DMS 273 (cell line): ENCODE measurements at regions not wholly inside any gene's neighbourhood (a gene's known extent, or its start where the extent isn't known, plus 50 kb on each side); places are given as distances from the start of the nearest gene placed in this dataset.
A peak's percentile ranks its signal among the peaks of the same experiment; 100 is the strongest.
"Not testable (repeated sequence)": the region's sequence is repeated elsewhere in the genome, so short reads cannot be mapped to it uniquely, and the experiment has no call there.

Experiments
- DNase-seq: peaks from one replicate; lab custom pipeline; 2025; ENCODE audit not compliant: unreplicated experiment; lab: John Stamatoyannopoulos, UW

GRCh38 chr18:40347261-40347660 is 1607.8 kb upstream of the PIK3C3 start:
- DNase-seq, result no peak

GRCh38 chr18:40346146-40346545 is 1608.9 kb upstream of the PIK3C3 start:
- no peak for DNase-seq

DNA sequence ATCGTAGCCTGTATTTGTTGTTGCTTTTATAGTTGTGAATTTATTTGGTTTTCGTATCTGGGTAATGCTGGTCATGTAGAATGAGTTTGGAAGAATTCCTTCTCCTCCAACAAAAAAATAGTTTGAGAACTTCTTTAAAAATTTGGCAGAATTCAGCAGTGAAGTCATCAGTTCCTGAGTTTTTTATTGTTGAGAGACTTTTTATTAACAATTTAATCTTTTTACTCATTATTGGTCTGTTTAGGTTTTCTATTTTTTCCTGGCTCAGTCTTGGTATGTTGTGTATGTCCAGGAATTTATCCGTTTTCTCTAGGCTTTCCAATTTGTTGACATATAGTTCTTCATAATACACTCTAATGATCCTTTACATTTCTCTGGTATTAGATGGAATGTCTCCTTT is 1613.3 kb upstream of the PIK3C3 start:
- DNase-seq, result no peak

- DNase-seq, result no peak
These were observed 1616.8 kb upstream of the PIK3C3 start for GRCh38 chr18:40338284-40338683.

- no peak for DNase-seq
These were observed 1628.0 kb upstream of the PIK3C3 start for GRCh38 chr18:40326985-40327384.

GRCh38 chr18:40325988-40326387 is 1629.0 kb upstream of the PIK3C3 start:
- DNase-seq, result no peak

- no peak for DNase-seq
These were observed 1640.8 kb upstream of the PIK3C3 start for GRCh38 chr18:40314199-40314598.

- no peak for DNase-seq
These were observed 1641.9 kb upstream of the PIK3C3 start for GRCh38 chr18:40313030-40313642.

GRCh38 chr18:40307627-40308026 is 1647.4 kb upstream of the PIK3C3 start:
- DNase-seq, result no peak

- DNase-seq, result no peak
These were observed 1658.2 kb upstream of the PIK3C3 start for GRCh38 chr18:40296717-40297413.

DNA sequence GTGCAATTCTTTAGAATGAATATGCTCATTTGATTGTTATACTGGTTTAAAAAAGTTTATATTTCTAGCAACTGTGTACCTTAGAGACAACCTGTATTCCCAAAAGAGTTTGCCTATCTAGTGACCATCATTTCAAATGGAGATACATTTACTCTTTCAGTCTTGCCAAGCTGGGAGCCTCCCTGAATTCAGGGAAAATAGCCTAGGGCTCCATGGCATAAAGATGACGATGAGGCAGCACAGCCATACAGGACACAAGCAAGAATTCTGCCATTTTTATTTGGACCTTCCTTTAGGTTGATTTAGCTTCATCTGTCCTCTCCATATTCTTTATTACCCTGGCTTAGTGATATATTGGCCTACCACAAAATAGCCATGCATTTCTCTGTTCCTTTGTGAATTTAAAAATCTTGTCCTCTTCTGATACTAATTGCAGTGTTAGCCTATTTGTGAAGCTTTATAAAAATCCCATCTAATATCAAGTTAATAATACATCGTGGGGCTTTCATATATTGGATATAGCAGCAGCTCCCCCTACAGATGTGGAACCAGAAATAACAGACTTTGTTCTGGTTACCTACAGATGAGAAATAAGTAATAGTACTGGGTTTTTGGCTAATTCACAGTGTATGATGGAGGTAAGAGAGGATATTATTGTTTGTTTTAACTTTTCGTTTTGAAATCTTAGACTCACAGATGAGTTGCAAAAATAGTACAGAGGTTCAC is 1661.9 kb upstream of the PIK3C3 start:
- DNase-seq, result peak; percentile 39

DNA sequence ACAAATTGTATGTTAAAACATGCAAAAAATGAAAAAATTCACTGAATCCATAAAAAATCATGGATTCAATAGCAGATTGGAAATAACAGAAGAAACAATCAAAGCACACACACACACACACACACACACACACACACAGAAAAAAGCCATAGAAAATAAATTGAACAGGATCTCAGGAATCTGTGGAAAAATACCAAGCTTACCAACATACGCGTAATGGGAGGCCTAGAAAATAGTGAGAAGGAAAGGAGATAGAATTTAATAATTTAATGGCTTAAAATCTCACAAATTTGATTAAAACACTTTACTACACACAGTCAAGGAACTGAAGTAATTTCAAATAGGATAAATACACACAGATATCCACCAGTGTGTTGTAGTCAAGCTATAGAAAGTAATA is 1671.5 kb upstream of the PIK3C3 start:
- peak; percentile 2 for DNase-seq

GRCh38 chr18:40281356-40281755 is 1673.7 kb upstream of the PIK3C3 start:
- not testable (repeated sequence) for DNase-seq

- DNase-seq, result no peak
These were observed 1680.3 kb upstream of the PIK3C3 start for GRCh38 chr18:40274618-40275196.

DNA sequence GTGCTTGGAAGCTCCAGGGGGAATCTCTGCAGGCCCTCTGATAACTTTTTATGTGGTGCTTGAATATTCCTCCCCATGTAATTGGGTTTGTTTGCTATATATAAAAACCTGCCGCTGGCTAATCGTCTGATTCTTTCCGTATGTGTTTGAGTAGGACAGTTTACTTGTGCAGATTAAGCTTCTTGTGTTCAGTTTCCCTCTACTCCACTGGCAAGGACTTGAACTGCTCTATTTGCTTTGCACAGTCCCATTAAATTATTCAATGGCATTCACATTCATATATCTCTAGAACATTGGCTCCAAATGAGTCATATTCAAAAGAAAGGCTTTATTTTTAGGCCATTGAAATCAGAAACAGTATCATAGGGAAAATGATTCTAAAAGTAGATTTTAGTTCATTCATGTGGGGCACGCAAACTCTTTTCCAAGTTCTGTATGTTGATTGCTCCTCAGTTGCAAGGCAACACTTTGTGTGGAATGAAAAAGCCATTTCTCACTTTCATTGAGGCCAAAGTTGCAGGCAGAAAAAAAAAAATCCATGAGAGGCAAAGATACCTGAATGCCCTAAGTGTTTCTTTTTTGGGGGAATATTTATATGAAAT is 1682.3 kb upstream of the PIK3C3 start:
- no peak for DNase-seq

GRCh38 chr18:40259115-40259835 is 1695.8 kb upstream of the PIK3C3 start:
- no peak for DNase-seq

DNA sequence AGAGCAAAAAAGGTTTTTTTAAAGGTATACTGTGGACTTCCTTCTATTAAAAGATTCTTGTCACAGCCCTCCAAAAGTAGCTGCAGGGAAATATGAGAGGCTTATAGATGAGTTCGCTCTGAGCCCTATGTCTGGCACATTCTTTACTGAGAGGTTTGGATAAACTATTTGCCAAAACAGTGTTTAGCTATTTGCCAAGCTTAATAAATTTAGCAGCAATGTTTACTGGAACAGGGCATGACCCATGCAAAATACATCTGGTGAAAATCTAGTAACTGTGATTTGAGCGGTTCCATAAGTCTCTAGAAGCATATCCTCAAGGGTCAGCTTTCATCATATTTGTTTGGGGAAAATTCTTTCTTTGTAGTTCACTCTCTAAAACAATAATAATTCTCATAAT is 1696.7 kb upstream of the PIK3C3 start:
- no peak for DNase-seq

DNA sequence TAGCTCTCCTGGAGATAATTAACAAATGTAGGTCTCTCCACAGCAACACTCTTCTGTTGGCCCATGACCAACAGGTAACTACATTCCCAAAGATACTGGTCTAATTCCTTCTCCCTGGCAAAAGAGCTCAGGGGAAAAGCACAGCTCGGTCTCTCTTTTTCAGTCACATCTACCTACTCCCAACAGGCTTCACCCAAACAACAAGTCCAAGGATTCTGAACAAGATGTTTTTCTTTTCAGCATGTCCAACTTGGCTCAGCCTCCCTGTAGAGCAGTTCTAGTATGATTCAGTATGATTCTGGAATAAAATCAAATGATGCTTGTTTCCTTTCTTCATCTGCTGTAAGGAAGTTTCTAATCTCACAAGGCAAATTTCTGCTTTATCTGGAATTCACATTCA is 1704.8 kb upstream of the PIK3C3 start:
- peak; percentile 27 for DNase-seq

DNA sequence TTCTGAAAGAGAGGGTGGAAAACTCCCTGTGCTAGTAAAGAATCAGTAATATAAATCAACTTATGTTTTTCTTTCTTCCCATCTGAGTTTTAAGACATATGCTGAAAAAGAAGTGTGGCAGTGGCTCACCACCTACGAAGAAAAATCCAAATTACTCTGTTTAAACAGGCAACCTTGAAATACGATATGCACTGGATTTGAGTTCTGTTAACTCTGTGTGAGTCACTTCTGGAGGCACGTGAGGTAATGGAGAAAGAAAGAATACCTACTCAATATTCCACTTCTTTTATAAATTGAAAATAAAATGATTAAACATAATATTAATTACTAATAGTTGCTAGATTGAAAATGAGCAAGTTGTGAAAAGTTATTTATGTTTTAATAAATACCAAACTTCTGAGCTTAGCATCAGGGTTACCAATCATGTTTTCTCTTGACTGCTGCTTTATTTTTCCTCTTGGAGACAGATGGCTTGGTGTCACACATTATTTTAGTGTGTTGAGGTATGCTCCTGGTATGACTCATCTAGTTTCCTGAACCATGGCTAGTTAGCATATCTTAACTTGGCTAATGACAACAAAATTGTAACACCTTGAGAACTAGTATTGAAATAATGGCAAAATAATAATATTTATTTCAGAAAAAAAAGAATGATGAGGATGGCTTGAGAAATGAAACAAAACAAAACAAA is 1705.5 kb upstream of the PIK3C3 start:
- peak; percentile 84 for DNase-seq

- DNase-seq, result not testable (repeated sequence)
These were observed 1709.4 kb upstream of the PIK3C3 start for GRCh38 chr18:40245612-40246011.
